ENCODE measurements at regions not wholly inside any gene's neighbourhood (a gene's known extent, or its start where the extent isn't known, plus 50 kb on each side); places are given as distances from the start of the nearest gene placed in this dataset.
"Not testable (repeated sequence)": the region's sequence is repeated elsewhere in the genome, so short reads cannot be mapped to it uniquely, and the experiment has no call there.

GRCh38 chr17:64791691-64792090, 127.6 kb downstream of the LRRC37A3 start:
- TF ChIP-seq CTCF, POLR2A (IDR thresholded peaks at IDR 0.05): not testable (repeated sequence)
